ENCODE measurements at regions not wholly inside any gene's neighbourhood (a gene's known extent, or its start where the extent isn't known, plus 50 kb on each side); places are given as distances from the start of the nearest gene placed in this dataset.

DNA sequence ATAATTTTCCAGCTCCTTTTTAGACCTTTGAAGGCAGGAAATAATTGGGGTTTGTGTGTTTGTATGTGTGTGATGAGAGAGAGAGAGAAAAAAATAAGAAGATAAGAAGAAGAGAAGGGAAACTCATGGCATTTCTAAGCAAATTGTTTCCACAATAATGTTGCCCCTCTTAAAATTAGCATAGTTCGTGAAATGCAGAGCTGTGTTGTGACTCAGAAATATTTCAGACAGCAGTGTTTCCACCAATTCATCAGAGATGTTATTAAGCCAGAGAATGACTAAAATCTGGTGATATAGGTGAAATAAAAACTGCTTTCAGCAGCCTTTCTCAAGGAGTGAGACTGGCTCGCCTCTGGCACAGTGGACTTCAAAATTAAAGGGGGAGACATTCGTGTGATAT is 65.9 kb upstream of the ARHGAP5 start:
- ChIA-PET POLR2A (interaction anchor here (0.8 to 1.0 kb wide), 2 partner anchors 16 to 554 kb away, joined by 4 read pairs; partner anchors contain the start of gene DTD2), CTCF (interaction anchor here (1.2 to 1.6 kb wide), 3 partner anchors 65 to 243 kb away, joined by 3 to 6 read pairs (median 3); no protein-coding TSS in a partner anchor)
- H3K4me3 ChIP-seq (ENCODE audit: low read depth, low read length): no peak overlapping the region
- TF ChIP-seq, protein P1, sequence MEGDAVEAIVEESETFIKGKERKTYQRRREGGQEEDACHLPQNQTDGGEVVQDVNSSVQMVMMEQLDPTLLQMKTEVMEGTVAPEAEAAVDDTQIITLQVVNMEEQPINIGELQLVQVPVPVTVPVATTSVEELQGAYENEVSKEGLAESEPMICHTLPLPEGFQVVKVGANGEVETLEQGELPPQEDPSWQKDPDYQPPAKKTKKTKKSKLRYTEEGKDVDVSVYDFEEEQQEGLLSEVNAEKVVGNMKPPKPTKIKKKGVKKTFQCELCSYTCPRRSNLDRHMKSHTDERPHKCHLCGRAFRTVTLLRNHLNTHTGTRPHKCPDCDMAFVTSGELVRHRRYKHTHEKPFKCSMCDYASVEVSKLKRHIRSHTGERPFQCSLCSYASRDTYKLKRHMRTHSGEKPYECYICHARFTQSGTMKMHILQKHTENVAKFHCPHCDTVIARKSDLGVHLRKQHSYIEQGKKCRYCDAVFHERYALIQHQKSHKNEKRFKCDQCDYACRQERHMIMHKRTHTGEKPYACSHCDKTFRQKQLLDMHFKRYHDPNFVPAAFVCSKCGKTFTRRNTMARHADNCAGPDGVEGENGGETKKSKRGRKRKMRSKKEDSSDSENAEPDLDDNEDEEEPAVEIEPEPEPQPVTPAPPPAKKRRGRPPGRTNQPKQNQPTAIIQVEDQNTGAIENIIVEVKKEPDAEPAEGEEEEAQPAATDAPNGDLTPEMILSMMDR (IDR thresholded peaks at IDR 0.05; ENCODE audit: insufficient read depth, low read length, missing control alignments): no peak
- no peak for DNase-seq (ENCODE audit: low read depth, low spot score)

DNA sequence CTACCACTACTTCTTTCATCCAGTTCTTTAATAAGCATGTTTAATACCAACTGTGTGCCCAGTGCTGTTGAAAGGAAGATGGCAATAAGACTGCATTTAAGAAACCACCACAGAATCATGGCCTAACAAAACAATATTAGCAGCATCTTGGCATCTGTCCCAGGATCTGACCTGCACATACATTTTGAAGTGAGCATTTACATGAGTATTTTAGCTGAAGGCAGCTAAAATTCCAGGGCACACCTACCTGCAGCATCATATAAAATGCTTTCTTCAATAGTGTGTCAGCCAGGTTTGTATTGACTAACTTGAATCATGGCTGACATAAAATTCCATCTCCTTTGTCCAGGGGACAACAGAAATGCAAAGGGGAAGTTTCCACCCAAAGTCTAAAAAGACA is 65.0 kb upstream of the ARHGAP5 start:
- no peak for DNase-seq (ENCODE audit: low read depth, low spot score)
- TF ChIP-seq, protein P1 (IDR thresholded peaks at IDR 0.05; ENCODE audit: insufficient read depth, low read length, missing control alignments): no peak
- CTCF ChIA-PET: interaction anchor here (1.2 to 1.6 kb wide), 2 partner anchors 64 to 125 kb away, joined by 3 read pairs; no protein-coding TSS in a partner anchor
- POLR2A ChIA-PET: no interaction called here
- no peak overlapping the region for H3K4me3 ChIP-seq (ENCODE audit: low read depth, low read length)

DNA sequence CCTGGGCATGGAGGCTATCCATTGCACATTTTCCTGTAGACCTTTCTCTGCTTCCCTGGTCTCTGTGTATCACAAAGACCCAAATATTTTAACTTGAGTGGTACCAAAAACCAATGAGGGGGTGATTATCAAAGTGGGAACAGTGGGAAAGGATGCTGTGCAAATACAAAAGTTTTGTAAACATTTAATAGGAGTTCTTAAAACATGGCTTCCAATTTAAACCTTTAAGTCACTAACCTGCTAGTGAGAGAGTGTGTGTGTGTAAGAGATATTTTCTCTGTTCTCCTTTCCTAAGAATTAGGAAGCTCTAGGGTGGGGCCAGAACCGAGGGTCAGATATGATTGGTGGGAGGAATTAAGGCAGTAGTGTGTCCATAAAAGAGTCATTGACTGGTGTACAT is 64.5 kb upstream of the ARHGAP5 start:
- ChIA-PET POLR2A (no interaction called here), CTCF (no interaction called here)
- H3K4me3 ChIP-seq (ENCODE audit: low read depth, low read length): no peak overlapping the region
- no peak for DNase-seq (ENCODE audit: low read depth, low spot score)
- TF ChIP-seq, protein P1 (IDR thresholded peaks at IDR 0.05; ENCODE audit: insufficient read depth, low read length, missing control alignments): no peak

DNA sequence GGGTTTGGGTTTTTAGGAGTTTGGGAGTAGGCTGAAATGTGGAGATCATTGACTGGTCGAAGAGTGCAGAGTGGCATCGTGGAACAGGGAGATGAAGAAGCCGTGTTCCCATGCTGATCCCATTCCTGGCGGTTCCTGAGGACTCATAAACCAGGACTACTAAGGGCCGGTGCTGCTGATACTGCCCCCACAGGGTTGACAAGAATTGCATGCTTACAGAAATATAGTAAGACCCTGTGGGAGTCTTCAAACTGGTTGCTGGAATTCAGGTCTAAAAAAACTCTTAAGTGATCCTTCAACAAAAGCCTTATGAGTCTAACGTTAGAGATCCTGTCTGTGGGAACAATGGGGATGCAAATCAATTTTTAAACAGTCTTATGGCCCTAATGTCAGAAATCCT is 64.0 kb upstream of the ARHGAP5 start:
- TF ChIP-seq, protein P1 (IDR thresholded peaks at IDR 0.05; ENCODE audit: insufficient read depth, low read length, missing control alignments): no peak
- no peak overlapping the region for H3K4me3 ChIP-seq (ENCODE audit: low read depth, low read length)
- ChIA-PET POLR2A (no interaction called here), CTCF (no interaction called here)
- DNase-seq (ENCODE audit: low read depth, low spot score): no peak

DNA sequence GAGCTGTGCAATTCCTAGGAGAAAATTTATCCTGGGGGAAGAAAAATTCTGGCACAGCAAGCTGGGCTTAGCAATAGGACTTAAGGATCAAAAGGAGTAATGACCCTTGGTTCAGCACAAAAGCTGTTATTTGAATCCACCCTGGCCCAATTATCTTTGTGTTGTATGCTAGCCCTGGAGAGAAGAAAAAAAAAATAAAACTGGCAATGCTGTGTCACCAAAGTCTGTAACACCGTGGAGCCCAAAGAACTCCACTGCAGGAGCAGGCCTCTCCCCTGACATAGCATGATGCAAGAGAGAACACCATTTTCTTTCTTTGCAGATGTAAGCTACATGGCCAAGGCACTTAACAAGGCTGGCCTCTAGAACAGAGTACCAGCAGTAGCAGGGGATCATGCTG is 63.0 kb upstream of the ARHGAP5 start:
- TF ChIP-seq, protein P1 (IDR thresholded peaks at IDR 0.05; ENCODE audit: insufficient read depth, low read length, missing control alignments): no peak
- no peak overlapping the region for H3K4me3 ChIP-seq (ENCODE audit: low read depth, low read length)
- ChIA-PET CTCF (interaction anchor here (0.6 kb wide), 1 partner anchor 1299 kb away, joined by 3 read pairs; no protein-coding TSS in a partner anchor), POLR2A (no interaction called here)
- DNase-seq (ENCODE audit: low read depth, low spot score): no peak

DNA sequence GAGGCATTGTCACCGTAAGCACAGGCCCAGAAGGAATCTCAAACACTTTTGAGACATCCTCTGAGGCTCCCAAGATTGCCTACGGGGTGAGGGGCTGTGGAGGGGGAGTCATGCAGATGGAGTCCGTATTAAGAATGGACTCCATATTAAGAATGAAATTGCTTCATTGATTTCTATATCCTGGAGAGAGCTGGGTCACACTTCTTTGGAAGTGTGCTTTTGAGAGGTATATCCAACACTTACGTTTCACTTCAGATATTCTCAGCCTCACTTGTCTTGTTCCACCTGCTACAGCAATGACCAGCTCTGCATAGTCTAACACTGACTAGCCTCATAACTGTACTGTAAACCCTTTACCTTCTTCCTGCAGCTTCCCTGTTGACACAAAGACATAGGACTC is 62.6 kb upstream of the ARHGAP5 start:
- H3K4me3 ChIP-seq (ENCODE audit: low read depth, low read length): no peak overlapping the region
- POLR2A ChIA-PET: no interaction called here
- no peak for DNase-seq (ENCODE audit: low read depth, low spot score)
- CTCF ChIA-PET: interaction anchor here (0.6 kb wide), 1 partner anchor 1299 kb away, joined by 3 read pairs; no protein-coding TSS in a partner anchor
- TF ChIP-seq, protein P1 (IDR thresholded peaks at IDR 0.05; ENCODE audit: insufficient read depth, low read length, missing control alignments): no peak
